HG03378 (cell line): ENCODE measurements at regions not wholly inside any gene's neighbourhood (a gene's known extent, or its start where the extent isn't known, plus 50 kb on each side); places are given as distances from the start of the nearest gene placed in this dataset.
"Not testable (repeated sequence)": the region's sequence is repeated elsewhere in the genome, so short reads cannot be mapped to it uniquely, and the experiment has no call there.

Experiments
- ATAC-seq: cut with Tn5 transposase; IDR thresholded peaks from one replicate; pipeline ENCODE4 v1.9.1; 2021; ENCODE audit warnings: mild to moderate bottlenecking, moderate library complexity; ENCODE audit not compliant: unreplicated experiment

DNA sequence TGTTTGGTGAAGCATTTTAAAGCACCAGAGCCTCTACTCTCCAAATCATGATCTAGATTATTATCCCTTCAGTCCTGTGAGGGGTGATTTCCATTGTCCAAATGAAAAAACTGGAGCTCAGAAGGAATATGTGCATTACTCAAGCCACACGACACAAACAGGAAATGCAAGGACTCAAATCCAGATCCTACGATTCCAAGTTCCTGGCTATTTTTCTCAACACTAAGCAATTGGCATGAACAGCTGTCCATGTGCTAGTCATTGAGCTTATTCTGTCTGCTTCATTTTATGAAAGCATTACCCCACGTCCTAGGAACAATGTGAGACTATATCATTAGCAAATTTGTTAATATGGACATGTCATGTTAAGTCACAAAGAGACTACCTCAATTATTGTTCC is 273.1 kb upstream of the LYPLAL1 start:
- no peak for ATAC-seq

- ATAC-seq: no peak
These were observed 269.3 kb upstream of the LYPLAL1 start for GRCh38 chr1:218904416-218904815.

- ATAC-seq: no peak
These were observed 257.0 kb upstream of the LYPLAL1 start for GRCh38 chr1:218916720-218917119.

GRCh38 chr1:218917656-218918055 is 256.0 kb upstream of the LYPLAL1 start:
- ATAC-seq: no peak

- ATAC-seq: no peak
These were observed 247.9 kb upstream of the LYPLAL1 start for GRCh38 chr1:218925777-218926176.

GRCh38 chr1:218926631-218927030 is 247.0 kb upstream of the LYPLAL1 start:
- no peak for ATAC-seq

DNA sequence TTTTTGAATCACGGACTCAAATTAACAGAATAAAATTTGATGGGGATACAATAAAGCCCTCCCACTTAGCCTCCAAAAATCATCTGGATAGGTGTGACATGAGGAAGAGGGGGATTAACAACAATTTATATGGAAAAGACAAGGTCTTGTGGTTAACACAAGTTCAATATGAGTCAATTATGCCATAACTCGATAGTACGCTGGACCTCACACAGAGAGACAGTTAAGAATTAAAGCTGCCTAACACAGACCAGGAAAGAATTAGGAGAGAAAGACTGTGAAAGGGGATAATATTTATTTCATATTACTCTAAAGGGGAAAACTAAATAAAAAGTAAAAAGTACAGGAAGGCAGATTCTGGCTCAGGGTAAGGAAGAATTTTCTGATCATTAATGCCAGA is 243.7 kb upstream of the LYPLAL1 start:
- ATAC-seq: no peak

- ATAC-seq: no peak
These were observed 243.0 kb upstream of the LYPLAL1 start for GRCh38 chr1:218930472-218931241.

GRCh38 chr1:218931324-218931723 is 242.4 kb upstream of the LYPLAL1 start:
- ATAC-seq: no peak

- ATAC-seq: no peak
These were observed 240.2 kb upstream of the LYPLAL1 start for GRCh38 chr1:218933513-218933912.

GRCh38 chr1:218935408-218935807 is 238.3 kb upstream of the LYPLAL1 start:
- ATAC-seq: not testable (repeated sequence)

DNA sequence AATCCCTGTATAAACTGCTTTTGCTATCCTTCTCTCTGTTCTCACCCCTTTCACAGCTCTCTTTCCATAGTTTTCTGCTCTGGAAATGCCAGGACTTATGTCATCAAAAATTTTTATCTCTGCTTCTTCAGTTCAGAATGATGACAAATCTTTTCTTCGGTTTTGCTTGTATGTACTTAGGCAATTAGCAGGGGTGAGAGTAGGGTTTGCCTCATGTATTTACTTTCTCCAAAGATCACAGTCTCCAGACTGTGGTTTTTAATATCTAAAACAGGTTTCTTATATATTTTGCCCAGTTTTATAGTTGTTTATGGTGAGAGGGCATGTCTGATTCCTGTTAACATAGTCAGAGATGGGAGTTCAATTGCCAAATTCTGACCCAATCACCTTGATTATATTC is 235.4 kb upstream of the LYPLAL1 start:
- no peak for ATAC-seq

GRCh38 chr1:218939095-218939494 is 234.6 kb upstream of the LYPLAL1 start:
- ATAC-seq: no peak

- ATAC-seq: no peak
These were observed 231.2 kb upstream of the LYPLAL1 start for GRCh38 chr1:218942431-218942830.

GRCh38 chr1:218943371-218943770 is 230.3 kb upstream of the LYPLAL1 start:
- no peak for ATAC-seq

DNA sequence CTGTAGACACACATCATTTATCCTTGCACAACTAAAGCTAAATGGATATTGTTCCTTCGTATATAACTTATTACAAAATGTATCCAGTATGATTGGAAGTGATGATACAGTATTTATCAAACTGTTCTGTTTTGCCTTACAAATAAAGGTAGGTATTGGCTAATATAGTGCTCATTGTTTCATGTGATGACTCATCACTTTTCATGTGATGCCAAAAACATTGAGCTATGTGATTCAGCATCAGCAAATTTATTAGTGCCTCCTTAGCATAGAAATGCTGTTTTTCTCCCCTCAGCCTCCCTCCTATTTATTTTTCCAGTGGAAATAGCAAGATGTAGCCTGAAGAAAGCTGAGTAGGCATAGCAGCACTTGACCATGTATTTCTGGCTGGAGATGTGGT is 228.6 kb upstream of the LYPLAL1 start:
- ATAC-seq: no peak

DNA sequence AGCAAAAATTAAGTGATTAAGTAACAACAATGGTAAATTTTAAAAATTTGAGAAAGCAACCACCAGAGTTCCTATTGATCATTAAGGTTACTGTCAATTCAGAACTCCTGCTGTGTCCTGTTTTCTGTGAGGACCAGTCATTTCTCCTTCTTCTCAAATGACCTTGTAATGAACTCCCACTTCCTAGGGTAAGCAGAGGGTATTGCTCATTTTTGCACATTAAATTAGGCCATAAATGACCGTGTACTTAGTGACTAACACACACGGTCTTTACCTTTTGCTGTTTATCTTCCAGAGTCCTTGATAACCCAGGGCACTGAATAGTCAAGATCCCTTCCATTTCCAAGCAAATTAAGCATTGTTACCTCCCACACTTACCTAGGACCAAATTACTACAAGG is 227.5 kb upstream of the LYPLAL1 start:
- peak; percentile 61 for ATAC-seq

DNA sequence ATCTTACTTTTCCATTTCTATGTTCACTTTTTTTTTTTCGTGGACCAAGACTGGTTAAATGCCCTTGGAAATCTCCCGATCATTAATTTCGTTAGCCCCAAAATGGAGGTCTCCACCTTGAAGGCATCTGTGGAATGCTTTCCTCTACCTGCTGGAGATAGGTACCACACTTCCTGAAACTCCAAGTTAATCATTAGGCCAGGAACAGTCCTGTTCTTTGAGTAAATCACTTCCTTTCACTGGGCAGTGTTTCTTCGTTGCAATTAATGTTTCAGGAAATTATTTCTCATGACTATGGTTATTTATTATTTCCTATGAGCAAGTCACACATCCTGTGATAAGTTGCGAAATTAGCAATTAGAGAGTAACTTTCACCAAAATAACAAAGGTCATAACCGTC is 225.2 kb upstream of the LYPLAL1 start:
- no peak for ATAC-seq

DNA sequence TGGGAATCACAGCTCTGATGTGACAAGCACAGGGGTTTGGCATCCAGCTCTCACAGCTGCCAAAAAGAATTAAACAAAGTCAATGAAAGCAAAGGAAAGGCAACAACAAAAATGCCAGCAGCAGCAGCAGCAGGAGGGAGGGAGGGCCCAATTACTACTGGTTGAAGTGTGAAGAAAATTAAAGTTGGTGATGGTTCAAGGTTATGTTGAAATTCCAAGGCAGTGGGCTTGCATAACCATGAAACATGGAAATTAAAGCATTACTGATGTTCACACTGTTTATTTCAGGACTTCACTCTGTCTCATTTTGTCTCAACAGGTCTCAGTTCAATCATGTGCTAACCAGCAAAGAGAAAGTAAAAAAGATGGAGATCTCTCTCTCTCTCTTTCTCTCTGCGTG is 220.3 kb upstream of the LYPLAL1 start:
- ATAC-seq: no peak

DNA sequence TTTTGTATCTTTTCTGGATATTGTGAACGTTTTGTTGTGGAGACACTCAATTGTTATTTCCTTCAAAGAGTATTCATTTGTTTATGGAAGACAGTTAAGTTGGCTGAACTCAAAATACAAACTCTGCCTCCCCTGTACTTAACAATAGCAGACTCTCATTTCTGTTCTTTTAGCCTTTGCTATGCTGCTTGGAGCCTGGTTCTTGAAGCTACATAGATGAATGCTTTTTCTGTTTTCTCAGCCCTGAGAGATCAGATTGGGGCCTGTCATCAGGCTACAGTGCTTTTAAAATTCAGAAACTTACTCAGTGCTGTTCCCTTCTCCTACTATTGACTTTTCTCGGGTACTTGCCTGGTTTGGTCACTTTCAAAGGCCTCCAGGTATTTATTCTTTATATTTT is 215.7 kb upstream of the LYPLAL1 start:
- no peak for ATAC-seq

GRCh38 chr1:218959784-218960183 is 213.9 kb upstream of the LYPLAL1 start:
- ATAC-seq: no peak

- ATAC-seq: no peak
These were observed 209.1 kb upstream of the LYPLAL1 start for GRCh38 chr1:218964471-218965185.
